ENCODE measurements at regions not wholly inside any gene's neighbourhood (a gene's known extent, or its start where the extent isn't known, plus 50 kb on each side); places are given as distances from the start of the nearest gene placed in this dataset.

- TF ChIP-seq CTCF (IDR thresholded peaks at IDR 0.05; ENCODE audit: low read depth, low read length): no peak
- in situ Hi-C loops (cut with HindIII; ENCODE audit: low sequenced_read_pairs): no loop called here
- no peak for DNase-seq (ENCODE audit: low read depth, low spot score)
- H3K4me3 ChIP-seq (ENCODE audit: low read depth, low read length): no peak overlapping the region
These were observed 467.4 kb upstream of the DPPA4 start for GRCh38 chr3:109804697-109805096.

GRCh38 chr3:109806929-109807328 lies 469.6 kb upstream of the DPPA4 start:
- in situ Hi-C loops (cut with HindIII; ENCODE audit: low sequenced_read_pairs): no loop called here
- H3K4me3 ChIP-seq (ENCODE audit: low read depth, low read length): no peak overlapping the region
- peak; percentile 33 for DNase-seq (ENCODE audit: low read depth, low spot score)
- TF ChIP-seq CTCF (IDR thresholded peaks at IDR 0.05; ENCODE audit: low read depth, low read length): no peak

- H3K4me3 ChIP-seq (ENCODE audit: low read depth, low read length): no peak overlapping the region
- in situ Hi-C loops (cut with HindIII; ENCODE audit: low sequenced_read_pairs): no loop called here
- no peak for TF ChIP-seq CTCF (IDR thresholded peaks at IDR 0.05; ENCODE audit: low read depth, low read length)
- no peak for DNase-seq (ENCODE audit: low read depth, low spot score)
These were observed 472.2 kb upstream of the DPPA4 start for GRCh38 chr3:109809513-109809912.

GRCh38 chr3:109818081-109818480 lies 480.7 kb upstream of the DPPA4 start:
- in situ Hi-C loops (cut with HindIII; ENCODE audit: low sequenced_read_pairs): no loop called here
- no peak overlapping the region for H3K4me3 ChIP-seq (ENCODE audit: low read depth, low read length)
- no peak for DNase-seq (ENCODE audit: low read depth, low spot score)
- no peak for TF ChIP-seq CTCF (IDR thresholded peaks at IDR 0.05; ENCODE audit: low read depth, low read length)

GRCh38 chr3:109819734-109820133 lies 482.4 kb upstream of the DPPA4 start:
- no peak overlapping the region for H3K4me3 ChIP-seq (ENCODE audit: low read depth, low read length)
- DNase-seq (ENCODE audit: low read depth, low spot score): no peak
- in situ Hi-C loops (cut with HindIII; ENCODE audit: low sequenced_read_pairs): no loop called here
- TF ChIP-seq CTCF (IDR thresholded peaks at IDR 0.05; ENCODE audit: low read depth, low read length): no peak

- no peak for TF ChIP-seq CTCF (IDR thresholded peaks at IDR 0.05; ENCODE audit: low read depth, low read length)
- no peak overlapping the region for H3K4me3 ChIP-seq (ENCODE audit: low read depth, low read length)
- DNase-seq (ENCODE audit: low read depth, low spot score): no peak
- in situ Hi-C loops (cut with HindIII; ENCODE audit: low sequenced_read_pairs): no loop called here
These were observed 488.8 kb upstream of the DPPA4 start for GRCh38 chr3:109825971-109826810.
